GM12891 (cell line): ENCODE measurements at regions not wholly inside any gene's neighbourhood (a gene's known extent, or its start where the extent isn't known, plus 50 kb on each side); places are given as distances from the start of the nearest gene placed in this dataset.

Experiments used
- DNase-seq: peaks from one replicate; pipeline ENCODE4 v3.0.0; 2011; ENCODE audit warnings: low spot score; ENCODE audit not compliant: insufficient read length
- FAIRE-seq: peaks from 2 replicates; lab custom pipeline; 2011; peaks lifted over from hg19 to GRCh38; lab: Jason Lieb, UNC
- PAX5 ChIP-seq: IDR thresholded peaks from 2 replicates; pipeline ENCODE4 v1.6.1; 2011; ENCODE audit warnings: low read length, moderate library complexity, mild to moderate bottlenecking; ENCODE audit not compliant: insufficient read depth, severe bottlenecking
- POLR2A ChIP-seq: IDR thresholded peaks from 2 replicates; pipeline ENCODE4 v1.6.1; 2011; ENCODE audit warnings: low read depth, low read length, control low read depth
- POLR2AphosphoS5 ChIP-seq: IDR thresholded peaks from 2 replicates; pipeline ENCODE4 v1.6.1; 2011; ENCODE audit warnings: low read depth, low read length, control low read depth
- POU2F2 ChIP-seq: IDR thresholded peaks from 2 replicates; pipeline ENCODE4 v1.6.1; 2011; ENCODE audit warnings: low read depth, mild to moderate bottlenecking, control low read depth, low read length, moderate library complexity
- SPI1 ChIP-seq: IDR thresholded peaks from 2 replicates; pipeline ENCODE4 v1.6.1; 2011; ENCODE audit warnings: low read depth, low read length, control low read depth
- TAF1 ChIP-seq: IDR thresholded peaks from 2 replicates; pipeline ENCODE4 v1.6.1; 2011; ENCODE audit warnings: low read depth, low read length, control low read depth

GRCh38 chr9:129482521-129483414 lies 138.1 kb downstream of the C9orf50 start:
- no peak for TF ChIP-seq POLR2AphosphoS5
- TF ChIP-seq PAX5, result no peak
- no peak for TF ChIP-seq SPI1
- no peak for TF ChIP-seq POU2F2
- DNase-seq (no peak), FAIRE-seq (no peak)

GRCh38 chr9:129481810-129482511 lies 138.9 kb downstream of the C9orf50 start:
- TF ChIP-seq POLR2AphosphoS5 (no peak), PAX5 (no peak), POLR2A (no peak), SPI1 (no peak), POU2F2 (no peak), TAF1 (no peak)
- FAIRE-seq (no peak), DNase-seq (no peak)

DNA sequence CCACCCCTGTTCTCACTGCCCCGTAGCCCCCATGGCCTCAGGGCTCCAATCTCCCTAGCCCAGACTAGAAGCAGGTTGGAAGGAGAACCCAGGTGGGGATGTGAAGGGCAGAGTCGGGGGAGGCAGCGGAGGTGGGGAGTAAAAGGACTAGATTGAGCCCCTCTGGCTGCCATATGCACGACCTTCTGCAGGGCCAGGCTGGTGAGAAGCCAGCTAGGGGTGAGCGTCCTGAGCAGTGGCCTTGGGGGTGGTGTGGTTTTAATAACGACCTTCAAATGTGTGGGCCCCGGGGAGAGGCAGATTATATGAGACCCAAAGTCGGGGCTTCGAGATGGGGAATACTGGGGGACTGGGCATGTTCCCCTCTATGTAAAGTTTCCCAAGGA lies 139.5 kb downstream of the C9orf50 start:
- FAIRE-seq, result no peak
- no peak for TF ChIP-seq POU2F2
- DNase-seq, result no peak

DNA sequence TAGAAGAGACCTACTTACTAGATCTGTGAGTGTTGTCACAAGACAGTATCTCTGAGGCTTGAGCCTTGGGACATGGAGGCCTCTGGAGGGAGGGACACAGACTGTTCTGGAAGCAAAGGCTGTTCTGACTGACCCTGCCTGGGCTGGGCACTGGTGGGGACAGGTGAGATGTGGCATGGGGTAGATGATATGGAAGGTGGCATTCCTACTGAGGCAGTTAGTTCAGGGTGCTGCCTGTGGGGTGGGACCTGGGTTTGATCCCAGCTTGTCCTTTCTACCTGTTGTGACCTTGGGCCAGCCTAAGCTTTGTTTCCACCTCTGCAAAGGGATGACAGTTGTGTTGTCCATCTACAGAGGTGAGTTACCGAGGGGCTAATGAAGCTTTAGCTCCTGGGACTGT lies 140.2 kb downstream of the C9orf50 start:
- TF ChIP-seq PAX5 (no peak), SPI1 (no peak)
- no peak for DNase-seq
- FAIRE-seq, result no peak

- DNase-seq, result no peak
- TF ChIP-seq POU2F2, result no peak
- no peak for TF ChIP-seq SPI1
- no peak for TF ChIP-seq POLR2A
- no peak for TF ChIP-seq POLR2AphosphoS5
- no peak for TF ChIP-seq TAF1
- TF ChIP-seq PAX5, result no peak
- FAIRE-seq, result no peak
Measured at GRCh38 chr9:129480227-129480626, 140.7 kb downstream of the C9orf50 start.

- no peak for FAIRE-seq
- TF ChIP-seq POLR2A (no peak), TAF1 (no peak), PAX5 (no peak), POLR2AphosphoS5 (no peak)
- DNase-seq, result no peak
Measured at GRCh38 chr9:129479631-129480011, 141.3 kb downstream of the C9orf50 start.

GRCh38 chr9:129478961-129479630 lies 141.8 kb downstream of the C9orf50 start:
- FAIRE-seq (no peak), DNase-seq (no peak)

GRCh38 chr9:129478461-129478860 lies 142.4 kb downstream of the C9orf50 start:
- DNase-seq (no peak), FAIRE-seq (no peak)
- TF ChIP-seq PAX5 (no peak), SPI1 (no peak), POU2F2 (no peak), POLR2AphosphoS5 (no peak), TAF1 (no peak), POLR2A (no peak)

More at GRCh38 chr9:129478961-129479630, 141.8 kb downstream of the C9orf50 start:
- TF ChIP-seq POLR2AphosphoS5, result no peak
- no peak for TF ChIP-seq POU2F2
- TF ChIP-seq TAF1, result no peak
- no peak for TF ChIP-seq PAX5
- TF ChIP-seq POLR2A, result no peak
- no peak for TF ChIP-seq SPI1

DNA sequence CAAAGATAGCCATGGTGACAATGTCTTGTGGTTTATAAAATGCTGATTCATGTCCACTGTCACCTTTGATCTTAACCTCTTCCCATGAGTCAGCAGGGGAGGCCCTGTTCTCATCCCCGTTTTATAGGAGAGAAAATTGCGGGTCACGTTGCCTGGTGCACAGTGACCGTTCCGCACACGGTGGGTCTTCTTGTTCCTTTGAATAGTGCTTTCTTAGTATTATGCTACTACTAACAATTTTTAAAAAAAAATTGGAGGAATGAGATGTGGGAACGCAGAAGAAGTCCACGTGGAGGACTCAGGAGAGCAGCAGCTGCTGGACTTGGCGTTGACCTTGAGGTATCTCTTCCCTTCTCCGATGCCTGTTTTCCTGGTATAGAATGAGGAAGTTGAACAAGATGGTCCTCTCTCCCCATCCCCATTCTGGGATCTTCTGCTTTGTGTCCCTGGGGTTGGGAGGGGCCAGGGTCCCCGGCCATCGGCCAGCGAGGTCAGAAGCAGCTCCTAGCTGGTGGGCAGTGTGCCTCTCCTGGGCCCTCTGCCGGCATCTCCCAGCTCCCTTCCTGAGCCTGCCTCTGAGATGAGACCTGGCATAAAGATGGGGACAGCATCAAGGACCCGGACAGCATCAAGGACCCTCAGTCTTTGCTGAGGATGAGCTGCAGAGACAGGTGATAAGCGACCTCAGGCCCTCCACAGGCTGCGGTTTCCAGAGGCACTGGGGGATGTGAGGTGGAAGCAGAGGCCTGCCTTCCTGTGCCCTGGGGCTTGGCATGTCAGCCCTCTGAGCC lies 143.9 kb downstream of the C9orf50 start:
- DNase-seq, result no peak
- TF ChIP-seq PAX5 (no peak), POLR2A (no peak), POU2F2 (no peak), POLR2AphosphoS5 (no peak), TAF1 (no peak), SPI1 (no peak)
- FAIRE-seq, result no peak
